OCI-LY3 (cell line): ENCODE measurements at regions not wholly inside any gene's neighbourhood (a gene's known extent, or its start where the extent isn't known, plus 50 kb on each side); places are given as distances from the start of the nearest gene placed in this dataset.
"Not testable (repeated sequence)": the region's sequence is repeated elsewhere in the genome, so short reads cannot be mapped to it uniquely, and the experiment has no call there.

Source experiments
- H2AFZ ChIP-seq: fragments of 200-600, 300-600 bp; shearing (Covaris generic); 2 replicates; pipeline ENCODE4 v1.6.0; 2014; ENCODE audit warnings: antibody characterized with exemption, low read depth, low read length
- H3K27ac ChIP-seq: fragments of 200-600, 300-600 bp; sonication (generic); 2 replicates; pipeline ENCODE4 v1.5.1; 2014; ENCODE audit warnings: mild to moderate bottlenecking, low read length, moderate library complexity, mixed read lengths
- H3K27me3 ChIP-seq: fragments of 200-600, 300-600 bp; sonication (generic); 2 replicates; pipeline ENCODE4 v1.6.1; 2014; ENCODE audit warnings: low read depth, low read length, mixed read lengths
- H3K36me3 ChIP-seq: fragments of 200-600, 300-600 bp; sonication (generic); replicated peaks from 2 replicates; pipeline ENCODE3; 2014; ENCODE audit warnings: low read depth, low read length, mixed read lengths
- H3K4me1 ChIP-seq: fragments of 300-600, 200-600 bp; sonication (generic); 2 replicates; pipeline ENCODE4 v1.6.1; 2014; ENCODE audit warnings: low read length, mixed read lengths
- H3K4me2 ChIP-seq: fragments of 200-600, 300-600 bp; sonication (generic); 2 replicates; pipeline ENCODE4 v1.6.1; 2014; ENCODE audit warnings: low read length, mixed read lengths
- H3K4me3 ChIP-seq: fragments of 300-600, 200-600 bp; sonication (generic); 2 replicates; pipeline ENCODE4 v1.5.1; 2014; ENCODE audit warnings: antibody characterized with exemption, mild to moderate bottlenecking, low read length, moderate library complexity
- H3K79me2 ChIP-seq: fragments of 300-600, 200-600 bp; shearing (Covaris generic); 2 replicates; pipeline ENCODE4 v1.6.1; 2014; ENCODE audit warnings: mild to moderate bottlenecking, low read length, mixed read lengths
- H3K9ac ChIP-seq: fragments of 300-600, 200-600 bp; shearing (Covaris generic); 2 replicates; pipeline ENCODE4 v1.6.0; 2014; ENCODE audit warnings: mild to moderate bottlenecking, low read length, moderate library complexity
- H3K9me3 ChIP-seq: fragments of 200-600, 300-600 bp; shearing (Covaris generic); 2 replicates; pipeline ENCODE4 v1.6.1; 2014; ENCODE audit warnings: low read length, mixed read lengths; ENCODE audit not compliant: insufficient read depth
- H4K20me1 ChIP-seq: fragments of 200-600, 300-600 bp; sonication (generic); 2 replicates; pipeline ENCODE4 v1.6.1; 2016; ENCODE audit warnings: low read length, mixed read lengths; ENCODE audit not compliant: insufficient read depth
- TF ChIP-seq, protein P1 (sequence below): fragments of 200-600, 300-600 bp; sonication (generic); IDR thresholded peaks from 2 replicates; pipeline ENCODE4 v1.5.1; 2014; ENCODE audit warnings: antibody characterized with exemption, low read length, low read depth

DNA sequence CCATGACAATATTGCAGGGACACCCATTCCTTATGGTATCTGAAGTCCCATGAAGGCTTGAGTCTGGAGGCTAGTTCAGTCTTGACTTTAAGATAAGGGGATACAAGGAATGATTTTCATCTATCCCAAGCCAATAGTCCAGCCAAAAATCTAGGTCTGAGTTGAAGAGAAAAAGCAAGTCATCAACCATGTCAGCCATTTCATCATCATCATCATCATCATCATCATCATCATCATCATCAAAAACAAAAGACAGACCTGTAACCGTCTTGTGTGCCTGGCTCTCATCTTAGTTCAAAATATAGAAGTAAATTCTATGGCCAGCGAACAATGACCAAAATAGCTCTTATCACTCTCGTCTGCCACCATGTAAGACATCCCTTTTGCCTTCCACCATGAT, 59.5 kb upstream of the FAM90A26 start:
- not testable (repeated sequence) for H2AFZ ChIP-seq, H4K20me1 ChIP-seq, H3K9me3 ChIP-seq, H3K9ac ChIP-seq, H3K36me3 ChIP-seq, H3K79me2 ChIP-seq, H3K4me3 ChIP-seq, H3K27ac ChIP-seq, H3K4me2 ChIP-seq, H3K27me3 ChIP-seq, H3K4me1 ChIP-seq

DNA sequence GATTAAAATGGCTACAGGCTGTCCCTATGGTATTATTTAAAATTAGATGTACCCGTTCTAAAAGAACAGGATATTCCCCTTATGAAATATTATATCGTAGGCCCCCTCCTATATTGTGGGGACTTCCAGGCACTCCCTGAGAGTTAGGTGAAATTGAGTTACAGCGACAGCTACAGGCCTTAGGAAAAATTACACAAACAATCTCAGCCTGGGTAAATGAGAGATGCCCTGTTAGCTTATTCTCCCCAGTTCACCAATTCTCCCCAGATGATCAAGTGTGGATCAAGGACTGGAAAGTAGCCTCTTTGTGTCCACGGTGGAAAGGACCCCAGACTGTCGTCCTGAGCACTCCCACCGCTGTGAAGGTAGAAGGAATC, 67.1 kb upstream of the FAM90A26 start:
- not testable (repeated sequence) for H3K4me1 ChIP-seq, H4K20me1 ChIP-seq, H3K9ac ChIP-seq, H3K27ac ChIP-seq, H3K4me2 ChIP-seq, H3K36me3 ChIP-seq, H2AFZ ChIP-seq, H3K9me3 ChIP-seq, H3K79me2 ChIP-seq, H3K4me3 ChIP-seq, H3K27me3 ChIP-seq
- TF ChIP-seq, protein P1, sequence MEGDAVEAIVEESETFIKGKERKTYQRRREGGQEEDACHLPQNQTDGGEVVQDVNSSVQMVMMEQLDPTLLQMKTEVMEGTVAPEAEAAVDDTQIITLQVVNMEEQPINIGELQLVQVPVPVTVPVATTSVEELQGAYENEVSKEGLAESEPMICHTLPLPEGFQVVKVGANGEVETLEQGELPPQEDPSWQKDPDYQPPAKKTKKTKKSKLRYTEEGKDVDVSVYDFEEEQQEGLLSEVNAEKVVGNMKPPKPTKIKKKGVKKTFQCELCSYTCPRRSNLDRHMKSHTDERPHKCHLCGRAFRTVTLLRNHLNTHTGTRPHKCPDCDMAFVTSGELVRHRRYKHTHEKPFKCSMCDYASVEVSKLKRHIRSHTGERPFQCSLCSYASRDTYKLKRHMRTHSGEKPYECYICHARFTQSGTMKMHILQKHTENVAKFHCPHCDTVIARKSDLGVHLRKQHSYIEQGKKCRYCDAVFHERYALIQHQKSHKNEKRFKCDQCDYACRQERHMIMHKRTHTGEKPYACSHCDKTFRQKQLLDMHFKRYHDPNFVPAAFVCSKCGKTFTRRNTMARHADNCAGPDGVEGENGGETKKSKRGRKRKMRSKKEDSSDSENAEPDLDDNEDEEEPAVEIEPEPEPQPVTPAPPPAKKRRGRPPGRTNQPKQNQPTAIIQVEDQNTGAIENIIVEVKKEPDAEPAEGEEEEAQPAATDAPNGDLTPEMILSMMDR = peak; percentile 38; the same call in 1 of the 2 replicates

DNA sequence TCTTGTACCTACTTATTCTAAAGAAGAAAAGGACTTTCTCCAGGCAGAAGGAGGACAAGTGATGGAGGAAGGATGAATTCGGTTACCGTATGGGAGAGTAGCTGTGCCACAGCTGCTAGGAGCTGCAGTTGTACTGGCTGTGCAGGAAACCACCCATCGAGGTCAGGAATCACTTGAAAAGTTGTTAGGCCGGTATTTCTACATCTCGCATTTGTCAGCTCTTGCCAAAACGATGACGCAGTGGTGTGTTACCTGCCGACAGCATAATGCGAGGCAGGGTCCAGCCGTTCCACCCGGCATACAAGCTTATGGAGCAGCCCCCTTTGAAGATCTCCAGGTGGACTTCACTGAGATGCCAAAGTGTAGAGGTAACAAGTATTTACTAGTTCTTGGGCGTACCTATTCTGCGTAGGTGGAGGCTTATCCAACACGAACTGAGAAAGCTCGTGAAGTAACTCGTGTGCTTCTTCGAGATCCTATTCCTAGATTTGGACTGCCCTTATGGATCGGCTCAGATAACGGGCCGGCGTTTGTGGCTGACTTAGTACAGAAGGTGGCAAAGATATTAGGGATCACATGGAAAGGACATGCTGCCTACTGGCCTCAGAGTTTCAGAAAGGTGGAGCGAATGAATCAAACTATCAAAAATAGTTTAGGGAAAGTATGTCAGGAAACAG, 67.6 kb upstream of the FAM90A26 start:
- not testable (repeated sequence) for H3K36me3 ChIP-seq, H3K9me3 ChIP-seq, H3K9ac ChIP-seq, H4K20me1 ChIP-seq, H3K27ac ChIP-seq, H3K4me3 ChIP-seq, H3K4me2 ChIP-seq, H3K79me2 ChIP-seq, H3K4me1 ChIP-seq, H2AFZ ChIP-seq, H3K27me3 ChIP-seq

DNA sequence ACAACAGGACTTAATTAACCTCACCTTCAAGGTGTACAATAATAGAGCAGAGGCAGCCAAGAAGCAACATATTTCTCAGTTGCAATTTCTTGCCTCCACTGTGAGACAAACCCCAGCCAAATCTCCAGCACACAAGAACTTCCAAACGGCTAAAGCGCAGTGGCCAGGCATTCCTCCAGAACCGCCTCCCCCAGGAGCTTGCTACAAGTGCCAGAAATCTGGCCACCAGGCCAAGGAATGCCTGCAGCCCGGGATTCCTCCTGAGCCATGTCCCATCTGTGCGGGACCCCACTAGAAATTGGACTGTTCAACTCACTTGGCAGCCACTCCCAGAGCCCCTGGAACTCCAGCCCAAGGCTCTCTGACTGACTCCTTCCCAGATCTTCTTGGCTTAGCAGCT, 73.9 kb upstream of the FAM90A26 start:
- not testable (repeated sequence) for H3K4me3 ChIP-seq, H3K4me1 ChIP-seq, H3K36me3 ChIP-seq, H3K27ac ChIP-seq, H3K9me3 ChIP-seq, H3K79me2 ChIP-seq, H4K20me1 ChIP-seq, H3K27me3 ChIP-seq, H2AFZ ChIP-seq, H3K4me2 ChIP-seq, H3K9ac ChIP-seq

DNA sequence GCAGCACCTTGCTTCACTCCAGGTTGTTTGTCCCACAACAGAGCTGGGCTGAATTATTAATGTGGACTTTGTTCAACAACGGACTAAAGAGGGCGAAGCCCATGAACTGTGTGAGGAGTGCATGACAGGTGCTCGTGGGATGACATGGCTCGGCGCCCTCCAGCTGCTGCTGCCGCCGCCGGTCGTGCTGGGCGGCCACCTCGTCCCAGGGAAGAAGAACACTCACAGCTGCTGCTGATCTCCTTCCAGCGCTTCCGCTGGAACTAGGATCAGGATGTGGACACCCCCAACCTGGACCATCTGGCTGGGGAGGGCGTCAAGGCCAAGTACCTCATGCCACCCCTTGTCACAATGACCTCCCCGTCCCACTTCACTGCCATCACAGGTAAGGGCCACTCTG, 91.4 kb upstream of the FAM90A26 start:
- H3K9me3 ChIP-seq, H3K4me3 ChIP-seq, H3K79me2 ChIP-seq, H3K27me3 ChIP-seq, H2AFZ ChIP-seq, H3K4me2 ChIP-seq, H3K4me1 ChIP-seq, H4K20me1 ChIP-seq, H3K27ac ChIP-seq, H3K36me3 ChIP-seq, H3K9ac ChIP-seq: not testable (repeated sequence)

DNA sequence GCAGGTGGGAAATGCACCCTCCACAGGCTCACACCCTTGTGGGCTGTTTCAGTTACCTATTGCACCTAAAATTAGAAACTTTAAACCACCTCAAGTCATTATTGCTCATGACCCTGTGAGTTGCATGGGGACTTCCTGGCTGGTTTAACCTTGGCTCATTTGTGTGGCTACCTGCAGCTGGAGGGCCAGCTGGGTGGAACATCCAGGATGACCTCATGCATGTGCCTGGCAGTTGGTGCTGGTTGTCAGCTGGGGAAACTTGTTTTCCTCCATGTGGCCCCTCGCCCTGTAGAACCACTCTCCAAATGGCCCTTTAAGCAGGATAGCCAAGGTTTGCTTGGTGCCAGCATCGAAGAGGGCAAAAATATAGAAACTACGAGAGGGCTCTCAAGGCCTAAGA, 93.2 kb upstream of the FAM90A26 start:
- not testable (repeated sequence) for H3K79me2 ChIP-seq, H3K27me3 ChIP-seq, H3K9me3 ChIP-seq, H3K9ac ChIP-seq, H3K4me2 ChIP-seq, H2AFZ ChIP-seq, H3K4me1 ChIP-seq, H3K36me3 ChIP-seq, H4K20me1 ChIP-seq, H3K27ac ChIP-seq, H3K4me3 ChIP-seq

DNA sequence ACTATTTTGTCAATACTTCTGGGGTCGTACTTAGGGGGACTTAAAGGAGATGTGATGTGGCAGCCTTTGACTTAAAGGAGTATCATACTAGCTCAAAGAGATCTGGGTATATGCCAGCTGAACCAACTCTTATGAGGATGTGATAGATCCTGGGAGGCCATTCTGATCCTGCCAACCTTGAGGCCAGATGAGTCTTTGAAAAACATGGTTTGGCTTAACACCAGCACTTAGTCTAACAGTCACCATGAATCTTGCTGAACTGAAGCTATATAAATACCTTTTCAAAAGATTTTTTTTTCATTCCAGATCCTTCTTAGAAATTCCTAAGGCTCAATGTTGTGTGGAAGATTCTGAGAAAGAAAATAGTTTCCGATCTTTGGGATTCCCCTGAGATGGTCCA, 93.7 kb upstream of the FAM90A26 start:
- H3K27me3 ChIP-seq, H3K4me1 ChIP-seq, H3K4me3 ChIP-seq, H3K27ac ChIP-seq, H3K36me3 ChIP-seq, H3K4me2 ChIP-seq, H3K9ac ChIP-seq, H3K79me2 ChIP-seq, H3K9me3 ChIP-seq, H4K20me1 ChIP-seq, H2AFZ ChIP-seq: not testable (repeated sequence)

DNA sequence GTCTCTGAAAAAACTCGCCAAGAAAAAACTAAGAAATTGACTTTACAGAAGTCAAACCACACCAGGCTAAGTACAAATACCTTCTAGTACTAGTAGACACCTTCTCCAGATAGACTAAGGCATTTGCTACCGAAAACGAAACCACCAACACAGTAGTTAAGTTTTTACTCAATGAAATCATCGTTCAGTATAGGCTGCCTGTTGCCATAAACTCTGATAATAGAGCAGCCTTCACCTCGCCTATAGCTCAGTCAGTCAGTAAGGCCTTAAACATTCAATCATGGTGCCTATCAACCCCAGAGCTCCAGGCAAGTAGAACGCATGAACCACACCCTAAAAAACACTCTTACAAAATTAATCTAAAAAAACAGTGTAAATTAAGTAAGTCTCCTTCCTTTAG, 96.8 kb upstream of the FAM90A26 start:
- not testable (repeated sequence) for H3K4me1 ChIP-seq, H3K9ac ChIP-seq, H3K4me3 ChIP-seq, H3K79me2 ChIP-seq, H3K4me2 ChIP-seq, H3K27me3 ChIP-seq, H3K36me3 ChIP-seq, H3K9me3 ChIP-seq, H4K20me1 ChIP-seq, H2AFZ ChIP-seq, H3K27ac ChIP-seq

DNA sequence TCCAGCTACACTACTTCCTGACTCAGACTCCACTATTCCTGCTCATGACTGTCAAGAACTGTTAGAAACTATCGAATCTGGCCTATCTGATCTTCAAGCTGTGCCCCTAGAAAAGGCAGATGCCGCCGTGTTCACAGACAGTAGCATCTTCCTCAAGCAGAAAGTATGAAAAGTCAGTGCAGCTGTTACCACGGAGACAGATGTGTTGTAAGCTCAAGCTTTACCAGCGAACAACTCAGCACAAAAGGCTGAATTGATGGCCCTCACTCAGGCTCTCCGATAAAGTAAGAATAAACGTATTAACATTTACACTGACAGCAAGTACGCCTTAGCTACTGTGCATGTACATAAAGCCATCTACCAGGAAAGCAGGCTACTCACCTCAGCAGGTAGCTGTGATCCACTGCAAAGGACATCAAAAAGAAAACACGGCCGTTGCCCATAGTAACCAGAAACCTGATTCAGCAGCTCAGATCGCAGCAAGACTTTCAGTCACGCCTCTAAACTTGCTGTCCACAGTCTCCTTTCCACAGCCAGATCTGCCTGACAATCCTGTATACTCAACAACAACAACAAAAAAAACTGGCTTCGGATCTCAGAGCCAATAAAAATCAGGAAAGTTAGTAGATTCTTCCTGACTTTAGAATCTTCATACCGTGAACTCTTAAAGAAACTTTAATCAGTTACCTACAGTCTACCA, 97.5 kb upstream of the FAM90A26 start:
- H3K27me3 ChIP-seq, H2AFZ ChIP-seq, H3K9ac ChIP-seq, H3K36me3 ChIP-seq, H3K4me3 ChIP-seq, H3K79me2 ChIP-seq, H4K20me1 ChIP-seq, H3K27ac ChIP-seq, H3K4me1 ChIP-seq, H3K4me2 ChIP-seq, H3K9me3 ChIP-seq: not testable (repeated sequence)
